Renal cortical epithelial cell (primary cell): ENCODE measurements at regions not wholly inside any gene's neighbourhood (a gene's known extent, or its start where the extent isn't known, plus 50 kb on each side); places are given as distances from the start of the nearest gene placed in this dataset.
A peak's percentile ranks its signal among the peaks of the same experiment; 100 is the strongest.
"Not testable (repeated sequence)": the region's sequence is repeated elsewhere in the genome, so short reads cannot be mapped to it uniquely, and the experiment has no call there.

Experiments used
- DNase-seq: peaks from one replicate; pipeline ENCODE4 v3.0.0-alpha.2; 2011; ENCODE audit warnings: low read depth

- no peak for DNase-seq
Observed at GRCh38 chr2:83261591-83262136, 1197.4 kb downstream of the SUCLG1 start.

GRCh38 chr2:83253848-83254247 is 1205.2 kb downstream of the SUCLG1 start:
- no peak for DNase-seq

GRCh38 chr2:83251321-83251872 is 1207.7 kb downstream of the SUCLG1 start:
- no peak for DNase-seq

- DNase-seq, result not testable (repeated sequence)
Observed at GRCh38 chr2:83245806-83246537, 1213.1 kb downstream of the SUCLG1 start.

- DNase-seq, result peak; percentile 0
Observed at GRCh38 chr2:83240611-83241010, 1218.5 kb downstream of the SUCLG1 start.

- no peak for DNase-seq
Observed at GRCh38 chr2:83238111-83238510, 1221.0 kb downstream of the SUCLG1 start.

- no peak for DNase-seq
Observed at GRCh38 chr2:83234246-83234645, 1224.8 kb downstream of the SUCLG1 start.

GRCh38 chr2:83233781-83234180 is 1225.3 kb downstream of the SUCLG1 start:
- peak; percentile 1 for DNase-seq

- DNase-seq, result peak; percentile 43
Observed at GRCh38 chr2:83233326-83233725, 1225.8 kb downstream of the SUCLG1 start.

- no peak for DNase-seq
Observed at GRCh38 chr2:83229443-83229842, 1229.6 kb downstream of the SUCLG1 start.

GRCh38 chr2:83224591-83225200 is 1234.4 kb downstream of the SUCLG1 start:
- no peak for DNase-seq

GRCh38 chr2:83221258-83221657 is 1237.8 kb downstream of the SUCLG1 start:
- DNase-seq, result peak; percentile 23

GRCh38 chr2:83217854-83218253 is 1241.2 kb downstream of the SUCLG1 start:
- no peak for DNase-seq

- peak; percentile 64 for DNase-seq
Observed at GRCh38 chr2:83196225-83196624, 1262.9 kb downstream of the SUCLG1 start.

- DNase-seq, result no peak
Observed at GRCh38 chr2:83191316-83191715, 1267.8 kb downstream of the SUCLG1 start.

GRCh38 chr2:83186105-83186760 is 1272.8 kb downstream of the SUCLG1 start:
- no peak for DNase-seq

- DNase-seq, result not testable (repeated sequence)
Observed at GRCh38 chr2:83180862-83181530, 1278.1 kb downstream of the SUCLG1 start.

- no peak for DNase-seq
Observed at GRCh38 chr2:83176539-83176938, 1282.5 kb downstream of the SUCLG1 start.

- DNase-seq, result no peak
Observed at GRCh38 chr2:83172841-83173240, 1286.2 kb downstream of the SUCLG1 start.

- DNase-seq, result no peak
Observed at GRCh38 chr2:83168377-83168776, 1290.7 kb downstream of the SUCLG1 start.

GRCh38 chr2:83162421-83162820 is 1296.7 kb downstream of the SUCLG1 start:
- DNase-seq, result peak; percentile 7

- no peak for DNase-seq
Observed at GRCh38 chr2:83160571-83160970, 1298.5 kb downstream of the SUCLG1 start.
